GM18498 (cell line): ENCODE measurements at regions not wholly inside any gene's neighbourhood (a gene's known extent, or its start where the extent isn't known, plus 50 kb on each side); places are given as distances from the start of the nearest gene placed in this dataset.
"Not testable (repeated sequence)": the region's sequence is repeated elsewhere in the genome, so short reads cannot be mapped to it uniquely, and the experiment has no call there.

Source experiments
- ATAC-seq: cut with Tn5 transposase; IDR thresholded peaks from one replicate; pipeline ENCODE4 v1.9.1; 2021; ENCODE audit warnings: mild to moderate bottlenecking, moderate library complexity; ENCODE audit not compliant: unreplicated experiment

GRCh38 chr14:22221508-22221907 lies 367.5 kb downstream of the DAD1 start:
- no peak for ATAC-seq

- no peak for ATAC-seq
These were observed 368.6 kb downstream of the DAD1 start for GRCh38 chr14:22220427-22220826.

- no peak for ATAC-seq
These were observed 370.3 kb downstream of the DAD1 start for GRCh38 chr14:22218728-22219127.

GRCh38 chr14:22213120-22213519 lies 375.9 kb downstream of the DAD1 start:
- no peak for ATAC-seq

GRCh38 chr14:22210906-22211305 lies 378.1 kb downstream of the DAD1 start:
- no peak for ATAC-seq

GRCh38 chr14:22210026-22210425 lies 379.0 kb downstream of the DAD1 start:
- ATAC-seq, result no peak

GRCh38 chr14:22203036-22203435 lies 386.0 kb downstream of the DAD1 start:
- ATAC-seq, result no peak

- ATAC-seq, result no peak
These were observed 386.7 kb downstream of the DAD1 start for GRCh38 chr14:22202313-22202712.

GRCh38 chr14:22200977-22201605 lies 387.9 kb downstream of the DAD1 start:
- no peak for ATAC-seq

- not testable (repeated sequence) for ATAC-seq
These were observed 388.9 kb downstream of the DAD1 start for GRCh38 chr14:22200131-22200530.

- ATAC-seq, result no peak
These were observed 394.4 kb downstream of the DAD1 start for GRCh38 chr14:22194664-22195063.

GRCh38 chr14:22190411-22191191 lies 398.4 kb downstream of the DAD1 start:
- ATAC-seq, result no peak

- no peak for ATAC-seq
These were observed 399.1 kb downstream of the DAD1 start for GRCh38 chr14:22189881-22190280.

- no peak for ATAC-seq
These were observed 400.7 kb downstream of the DAD1 start for GRCh38 chr14:22188318-22188717.

GRCh38 chr14:22185789-22186188 lies 403.2 kb downstream of the DAD1 start:
- ATAC-seq, result no peak

- no peak for ATAC-seq
These were observed 403.8 kb downstream of the DAD1 start for GRCh38 chr14:22185191-22185590.

- no peak for ATAC-seq
These were observed 404.2 kb downstream of the DAD1 start for GRCh38 chr14:22184830-22185168.

- ATAC-seq, result no peak
These were observed 404.7 kb downstream of the DAD1 start for GRCh38 chr14:22184157-22184829.

- ATAC-seq, result no peak
These were observed 409.0 kb downstream of the DAD1 start for GRCh38 chr14:22180045-22180444.

GRCh38 chr14:22179190-22179589 lies 409.8 kb downstream of the DAD1 start:
- ATAC-seq, result no peak

- ATAC-seq, result peak; percentile 49
These were observed 410.6 kb downstream of the DAD1 start for GRCh38 chr14:22178333-22178839.

GRCh38 chr14:22177870-22178269 lies 411.2 kb downstream of the DAD1 start:
- peak; percentile 66 for ATAC-seq
